B cell (primary cell): ENCODE measurements at regions not wholly inside any gene's neighbourhood (a gene's known extent, or its start where the extent isn't known, plus 50 kb on each side); places are given as distances from the start of the nearest gene placed in this dataset.

ENCODE experiments used
- ATAC-seq: fragments of 200-7000 bp; cut with Tn5 transposase; one replicate; pipeline ENCODE4 v1.10.0; 2021; ENCODE audit warnings: low read depth, mild to moderate bottlenecking, moderate number of reproducible peaks, moderate library complexity
- CTCF ChIA-PET: fragments of 350-600 bp; sonication (Branson Sonifier 250); formaldehyde crosslinking; loops from one replicate; lab custom pipeline; 2021; ENCODE audit warnings: antibody characterized with exemption, inconsistent platforms; lab: Charles Lee
- POLR2A ChIA-PET: fragments of 350-600 bp; sonication (Branson Sonifier 250); formaldehyde crosslinking; loops from one replicate; lab custom pipeline; 2021; ENCODE audit warnings: antibody characterized with exemption; lab: Charles Lee
- DNase-seq: peaks from one replicate; pipeline ENCODE4 v3.0.0; 2013
- H2AFZ ChIP-seq: 2 replicates; pipeline ENCODE4 v1.6.1; 2012; ENCODE audit warnings: mild to moderate bottlenecking, low read depth, low read length; ENCODE audit not compliant: insufficient read depth, poor library complexity, severe bottlenecking
- H3K27ac ChIP-seq, 2 donors: 1 replicate in 1 of 2; 2 replicates in 1 of 2; pipeline ENCODE4 v1.5.1; 2012 to 2013; ENCODE audit warnings: low read length in 2 of 2, mild to moderate bottlenecking in 2 of 2, moderate library complexity in 1 of 2
- H3K27me3 ChIP-seq, 4 experiments: fragments of 200-600 bp in 1 of 4; sonication (generic) in 1 of 4; replicated peaks in 1 of 4; 1 replicate in 2 of 4; 2 replicates in 2 of 4; pipeline versions ENCODE4 v1.6.1 to v1.7.0; 2013 to 2016; ENCODE audit warnings: low read length in 3 of 4, mild to moderate bottlenecking in 2 of 4, mixed read lengths in 1 of 4, moderate library complexity in 1 of 4; ENCODE audit not compliant: insufficient read depth in 4 of 4, control insufficient read depth in 3 of 4; ENCODE audit errors: control extremely low read depth in 1 of 4
- H3K36me3 ChIP-seq, 2 experiments: replicated peaks in 1 of 2; 1 replicate in 1 of 2; 2 replicates in 1 of 2; pipeline versions ENCODE4 v1.6.1 to v1.7.1; 2013; ENCODE audit warnings: low read length in 1 of 2; ENCODE audit not compliant: insufficient read depth in 2 of 2, control insufficient read depth in 1 of 2; ENCODE audit errors: control extremely low read depth in 1 of 2, extremely low read depth in 1 of 2
- H3K4me1 ChIP-seq, 2 donors: fragments of 200-600 bp in 1 of 2; sonication (generic) in 1 of 2; 1 replicate in 1 of 2; 2 replicates in 1 of 2; pipeline versions ENCODE4 v1.5.1 to v1.6.1; 2013 to 2017; ENCODE audit warnings: low read length in 2 of 2; ENCODE audit not compliant: control insufficient read depth in 2 of 2, insufficient read depth in 2 of 2
- H3K4me2 ChIP-seq: replicated peaks from 2 replicates; pipeline ENCODE3; 2012; ENCODE audit warnings: mild to moderate bottlenecking, low read depth, low read length; ENCODE audit not compliant: poor library complexity, severe bottlenecking
- H3K4me3 ChIP-seq, 5 experiments: fragments of 200-600 bp in 1 of 5; sonication (generic) in 1 of 5; 1 replicate in 3 of 5; 2 replicates in 2 of 5; pipeline versions ENCODE4 v1.5.1 to v1.7.0; 2011 to 2016; ENCODE audit warnings: low read length in 4 of 5, mild to moderate bottlenecking in 4 of 5, low read depth in 2 of 5, control low read depth in 1 of 5, moderate library complexity in 1 of 5; ENCODE audit not compliant: insufficient read depth in 1 of 5; ENCODE audit errors: control extremely low read depth in 1 of 5, extremely low read depth in 1 of 5
- H3K79me2 ChIP-seq: fragments of 200-600 bp; sonication (generic); one replicate; pipeline ENCODE4 v1.6.0; 2016; ENCODE audit warnings: low read length; ENCODE audit not compliant: control insufficient read depth, insufficient read depth
- H3K9ac ChIP-seq: fragments of 200-600 bp; sonication (generic); 2 replicates; pipeline ENCODE4 v1.6.1; 2017; ENCODE audit warnings: mild to moderate bottlenecking, low read length, moderate library complexity
- H3K9me3 ChIP-seq, 3 donors: one replicate each; pipeline versions ENCODE4 v1.6.1 to v1.7.1; 2013; ENCODE audit warnings: low read length in 2 of 3; ENCODE audit not compliant: control insufficient read depth in 2 of 3, insufficient read depth in 1 of 3; ENCODE audit errors: control extremely low read depth in 1 of 3
- H4K20me1 ChIP-seq: 2 replicates; pipeline ENCODE4 v1.6.0; 2012; ENCODE audit warnings: mild to moderate bottlenecking, low read length; ENCODE audit not compliant: insufficient read depth, control insufficient read depth, poor library complexity, severe bottlenecking
- H3K27ac Mint-ChIP-seq: one replicate; pipeline ENCODE4 v1.8.0; 2021; ENCODE audit warnings: mixed read lengths
- H3K27me3 Mint-ChIP-seq: one replicate; pipeline ENCODE4 v1.8.0; 2021; ENCODE audit warnings: mixed read lengths
- H3K4me1 Mint-ChIP-seq: one replicate; pipeline ENCODE4 v1.8.0; 2021; ENCODE audit warnings: mixed read lengths
- H3K4me3 Mint-ChIP-seq: one replicate; pipeline ENCODE4 v1.8.0; 2021; ENCODE audit warnings: mixed read lengths
- H3K9me3 Mint-ChIP-seq: one replicate; pipeline ENCODE4 v1.8.0; 2022; ENCODE audit warnings: mixed read lengths; ENCODE audit not compliant: insufficient read depth
- EZH2 ChIP-seq: IDR thresholded peaks from 2 replicates; pipeline ENCODE4 v1.6.1; 2012; ENCODE audit warnings: borderline replicate concordance, low read depth, mild to moderate bottlenecking, moderate library complexity, low read length; ENCODE audit not compliant: insufficient read depth, poor library complexity, severe bottlenecking
- WGBS: methylation state at CpG from one replicate; pipeline ENCODE4 v1.1.5; 2013; ENCODE audit warnings: missing lambda C conversion rate; ENCODE audit not compliant: insufficient coverage; 5-methylcytosine and 5-hydroxymethylcytosine counted together
- intact Hi-C: fragments of 100-400 bp; cut with micrococcal nuclease; formaldehyde crosslinking; loops from one replicate; pipeline ENCODE4 v1.10.0; 2022
- TF ChIP-seq, protein P1 (sequence below): fragments of 200-600 bp; IDR thresholded peaks from one replicate; pipeline ENCODE4 v1.8.0; 2022; ENCODE audit warnings: antibody characterized with exemption, mild to moderate bottlenecking

- Histone ChIP-seq H3K4me3 (no peak overlapping the region), H3K9me3 (no peaks in the 10 kb centered on the region), H3K4me2 (no peak overlapping the region), H2AFZ (no peak overlapping the region), H3K27ac (no peak overlapping the region), H4K20me1 (no peaks in the 10 kb centered on the region), H3K36me3 (no peaks in the 10 kb centered on the region), H3K79me2 (no peaks in the 10 kb centered on the region), H3K4me1 (peaks cover 4 to 6% of the 10 kb centered on the region in 2 donors), H3K9ac (no peak overlapping the region), H3K27me3 (no peaks in the 10 kb centered on the region)
- H3K4me3 Mint-ChIP-seq = no peak overlapping the region
- H3K27ac Mint-ChIP-seq = no peak overlapping the region
- TF ChIP-seq, protein P1, sequence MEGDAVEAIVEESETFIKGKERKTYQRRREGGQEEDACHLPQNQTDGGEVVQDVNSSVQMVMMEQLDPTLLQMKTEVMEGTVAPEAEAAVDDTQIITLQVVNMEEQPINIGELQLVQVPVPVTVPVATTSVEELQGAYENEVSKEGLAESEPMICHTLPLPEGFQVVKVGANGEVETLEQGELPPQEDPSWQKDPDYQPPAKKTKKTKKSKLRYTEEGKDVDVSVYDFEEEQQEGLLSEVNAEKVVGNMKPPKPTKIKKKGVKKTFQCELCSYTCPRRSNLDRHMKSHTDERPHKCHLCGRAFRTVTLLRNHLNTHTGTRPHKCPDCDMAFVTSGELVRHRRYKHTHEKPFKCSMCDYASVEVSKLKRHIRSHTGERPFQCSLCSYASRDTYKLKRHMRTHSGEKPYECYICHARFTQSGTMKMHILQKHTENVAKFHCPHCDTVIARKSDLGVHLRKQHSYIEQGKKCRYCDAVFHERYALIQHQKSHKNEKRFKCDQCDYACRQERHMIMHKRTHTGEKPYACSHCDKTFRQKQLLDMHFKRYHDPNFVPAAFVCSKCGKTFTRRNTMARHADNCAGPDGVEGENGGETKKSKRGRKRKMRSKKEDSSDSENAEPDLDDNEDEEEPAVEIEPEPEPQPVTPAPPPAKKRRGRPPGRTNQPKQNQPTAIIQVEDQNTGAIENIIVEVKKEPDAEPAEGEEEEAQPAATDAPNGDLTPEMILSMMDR = no peak
- no peak for TF ChIP-seq EZH2
- whole genome bisulfite sequencing = 40% methylated on average over 1 of the region's 7 CpGs
- intact Hi-C loops = no loop called here
- no peak for DNase-seq
- no peaks in the 10 kb centered on the region for H3K9me3 Mint-ChIP-seq
- no peak for ATAC-seq
- POLR2A ChIA-PET = no interaction called here
- peaks cover 5% of the 10 kb centered on the region for H3K4me1 Mint-ChIP-seq
- CTCF ChIA-PET = no interaction called here
- no peaks in the 10 kb centered on the region for H3K27me3 Mint-ChIP-seq
Measured at GRCh38 chrX:39238006-39238405, 436.7 kb downstream of the MID1IP1 start.

- Histone ChIP-seq H3K4me2 (no peak overlapping the region), H3K4me1 (peaks cover 4 to 6% of the 10 kb centered on the region in 2 donors), H3K27me3 (no peaks in the 10 kb centered on the region), H3K4me3 (no peak overlapping the region), H2AFZ (no peak overlapping the region), H4K20me1 (no peaks in the 10 kb centered on the region), H3K79me2 (no peaks in the 10 kb centered on the region), H3K9ac (no peak overlapping the region), H3K36me3 (no peaks in the 10 kb centered on the region), H3K27ac (no peak overlapping the region), H3K9me3 (no peaks in the 10 kb centered on the region)
- intact Hi-C loops = loop anchor here (2.0 to 10.0 kb wide), 3 partner anchors 97 to 487 kb away; no protein-coding TSS in a partner anchor
- Mint-ChIP-seq H3K27me3 (no peaks in the 10 kb centered on the region), H3K27ac (no peak overlapping the region), H3K9me3 (no peaks in the 10 kb centered on the region), H3K4me1 (peaks cover 5% of the 10 kb centered on the region), H3K4me3 (no peak overlapping the region)
- CTCF ChIA-PET = interaction anchor here (1.0 to 2.4 kb wide), 4 partner anchors 13 to 491 kb away, joined by 3 to 10 read pairs (median 5); no protein-coding TSS in a partner anchor
- WGBS = no CpG with 5 or more reads among the region's 1 CpG
- DNase-seq (peak; percentile 33), ATAC-seq (no peak)
- POLR2A ChIA-PET = no interaction called here
- TF ChIP-seq, protein P1 = peak; percentile 48
- no peak for TF ChIP-seq EZH2
Measured at GRCh38 chrX:39242187-39242586, 440.9 kb downstream of the MID1IP1 start.
